HUES64 (cell line): ENCODE measurements at regions not wholly inside any gene's neighbourhood (a gene's known extent, or its start where the extent isn't known, plus 50 kb on each side); places are given as distances from the start of the nearest gene placed in this dataset.

ENCODE experiments used
- H3K27ac ChIP-seq: 2 replicates; pipeline ENCODE4 v1.7.0; 2013; ENCODE audit warnings: low read depth, low read length, inconsistent platforms
- H3K27me3 ChIP-seq: 2 replicates; pipeline ENCODE4 v1.6.1; 2013; ENCODE audit warnings: mild to moderate bottlenecking, low read length; ENCODE audit not compliant: insufficient read depth
- H3K36me3 ChIP-seq: 2 replicates; pipeline ENCODE4 v1.6.1; 2013; ENCODE audit warnings: mild to moderate bottlenecking, low read length; ENCODE audit not compliant: insufficient read depth
- H3K4me1 ChIP-seq: 2 replicates; pipeline ENCODE4 v1.6.1; 2013; ENCODE audit warnings: mild to moderate bottlenecking, low read length, moderate library complexity; ENCODE audit not compliant: insufficient read depth
- H3K4me3 ChIP-seq: 2 replicates; pipeline ENCODE4 v1.5.1; 2013; ENCODE audit warnings: mild to moderate bottlenecking, low read length, moderate library complexity
- H3K9ac ChIP-seq: 2 replicates; pipeline ENCODE4 v1.6.1; 2013; ENCODE audit warnings: mild to moderate bottlenecking, low read depth, low read length
- H3K9me3 ChIP-seq: 2 replicates; pipeline ENCODE4 v1.6.1; 2013; ENCODE audit warnings: low read depth, low read length; ENCODE audit not compliant: insufficient read depth
- WGBS: fragments of 150-250, 120-280 bp; methylation state at CpG from one replicate; pipeline ENCODE4 v1.1.7; 2013; ENCODE audit warnings: missing lambda C conversion rate; 5-methylcytosine and 5-hydroxymethylcytosine counted together

DNA sequence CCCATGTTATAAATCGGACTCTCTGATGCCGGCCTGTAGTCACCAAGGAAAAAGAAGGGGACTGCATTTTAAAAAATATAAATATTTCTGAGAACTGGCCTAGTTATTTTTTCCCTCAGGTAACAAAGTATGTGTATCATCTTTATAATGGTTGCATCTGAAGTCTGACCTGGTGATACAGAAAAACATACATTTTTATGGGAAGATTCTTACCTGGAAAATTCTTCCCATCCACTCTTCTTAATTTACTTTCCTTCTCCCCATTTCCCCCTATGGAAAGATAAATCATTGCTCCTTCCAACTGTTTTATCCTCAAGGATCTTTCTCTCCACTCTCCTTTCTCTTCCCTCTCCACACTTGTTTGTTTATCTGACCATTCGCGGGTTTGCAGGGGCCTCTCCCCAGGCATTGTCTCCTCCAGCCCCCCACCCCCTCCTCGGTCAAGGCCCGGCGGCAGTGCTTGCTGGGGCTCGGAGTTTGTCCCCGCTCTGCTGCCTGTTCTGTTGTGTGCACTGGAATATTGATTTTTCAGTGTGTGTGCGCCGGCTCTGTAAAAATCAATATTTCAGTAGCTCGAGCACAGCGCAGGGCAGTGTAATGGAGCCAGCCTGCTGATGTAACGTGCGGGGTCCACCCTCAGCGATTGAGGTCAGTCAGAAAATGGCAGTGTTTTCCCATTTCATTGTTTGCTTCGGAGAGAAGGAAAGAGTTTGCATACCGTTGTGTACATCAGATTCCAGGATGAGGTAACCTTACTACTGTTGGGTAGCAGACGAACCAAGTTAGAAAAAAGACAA lies 199.5 kb upstream of the NFE2L3 start:
- Histone ChIP-seq H3K9me3 (peaks cover 12% of the 10 kb centered on the region; the same call in 1 of the 2 replicates), H3K4me1 (peaks cover 40% of the 10 kb centered on the region), H3K4me3 (peak overlapping the region; percentile 75), H3K27me3 (peaks cover 13% of the 10 kb centered on the region; the same call in 1 of the 2 replicates), H3K9ac (peak overlapping the region; percentile 51), H3K27ac (0 out of 2 replicates have a peak overlapping the region, but pooled peaks have one; percentile 20), H3K36me3 (no peaks in the 10 kb centered on the region)
- 54% methylated on average over 19 of the region's 19 CpGs for WGBS

DNA sequence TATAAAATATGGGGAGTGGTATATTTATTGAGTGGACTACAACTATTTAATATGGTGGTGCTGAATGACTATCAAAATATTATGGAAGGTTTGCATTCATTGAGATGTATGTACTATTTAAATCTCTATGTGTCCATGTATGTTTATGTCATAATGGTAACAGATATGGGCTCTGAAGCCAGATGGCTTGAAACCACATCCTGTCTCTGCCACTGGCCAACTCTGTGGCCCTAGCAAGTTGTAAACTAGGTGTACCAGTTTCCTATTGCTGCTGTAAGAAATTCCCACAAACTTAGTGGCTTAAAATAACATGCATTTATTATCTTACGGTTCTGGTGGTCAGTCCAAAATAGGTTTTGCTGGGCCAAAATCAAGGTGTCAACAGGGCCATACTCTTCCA lies 198.1 kb upstream of the NFE2L3 start:
- 94% methylated on average over 1 of the region's 1 CpG for WGBS
- peaks cover 10% of the 10 kb centered on the region; the same call in 1 of the 2 replicates for H3K27me3 ChIP-seq
- peak overlapping the region; percentile 78; the same call in 1 of the 2 replicates for H3K27ac ChIP-seq
- no peak overlapping the region for H3K4me3 ChIP-seq
- no peaks in the 10 kb centered on the region for H3K36me3 ChIP-seq
- H3K9ac ChIP-seq = no peak overlapping the region
- peaks cover 32% of the 10 kb centered on the region for H3K4me1 ChIP-seq
- H3K9me3 ChIP-seq = peaks cover 12% of the 10 kb centered on the region; the same call in 1 of the 2 replicates

DNA sequence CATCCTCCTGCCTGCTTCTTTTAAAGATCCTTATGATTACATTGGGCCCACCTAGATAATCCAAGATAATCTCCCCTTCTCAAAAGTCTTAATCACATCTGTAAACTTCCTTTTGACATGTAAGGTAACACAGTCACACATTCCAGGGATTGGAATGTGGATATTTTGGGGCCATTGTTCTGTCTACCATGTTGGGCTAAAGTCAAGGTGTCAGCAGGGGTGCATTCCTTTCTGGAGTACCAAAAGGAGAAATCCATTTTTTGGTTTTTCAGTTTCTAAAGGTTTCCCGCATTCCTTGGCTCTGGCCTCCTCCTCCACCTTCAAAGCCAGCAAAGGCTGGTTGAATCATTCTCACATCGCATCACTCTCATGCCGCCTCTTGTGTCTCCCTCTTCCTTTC lies 197.6 kb upstream of the NFE2L3 start:
- Histone ChIP-seq H3K9me3 (peaks cover 12% of the 10 kb centered on the region; the same call in 1 of the 2 replicates), H3K36me3 (no peaks in the 10 kb centered on the region), H3K4me3 (no peak overlapping the region), H3K4me1 (peaks cover 26% of the 10 kb centered on the region), H3K9ac (no peak overlapping the region), H3K27ac (peak overlapping the region; percentile 85; the same call in 1 of the 2 replicates), H3K27me3 (peaks cover 5% of the 10 kb centered on the region; the same call in 1 of the 2 replicates)
- WGBS = 89% methylated on average over 3 of the region's 3 CpGs

DNA sequence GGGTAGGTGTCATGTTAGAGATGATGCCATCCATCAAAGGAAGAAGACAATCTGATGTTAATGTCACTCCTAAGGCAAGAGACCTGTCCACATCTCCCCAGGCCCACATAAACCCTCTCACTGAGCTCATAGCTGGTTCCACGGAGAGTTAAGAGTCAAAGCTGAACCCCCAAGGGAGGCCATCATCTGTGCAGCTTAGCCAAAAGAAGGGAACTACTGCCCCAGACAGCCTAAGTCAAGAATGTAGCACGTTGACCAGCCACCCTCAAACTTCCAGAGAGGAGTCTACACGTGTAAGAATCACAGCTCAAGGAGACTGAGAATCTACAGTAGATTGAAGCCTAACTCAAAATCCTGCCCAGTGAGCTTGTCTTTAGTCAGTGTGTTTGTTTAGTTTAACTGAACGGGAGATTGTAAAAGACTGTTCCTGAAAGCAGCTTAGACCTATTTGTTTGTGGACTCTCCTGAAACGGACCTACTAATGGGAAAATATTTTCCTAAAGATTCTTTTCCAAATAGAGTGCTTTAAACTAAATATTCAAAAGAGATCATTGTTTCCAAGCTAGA lies 192.7 kb upstream of the NFE2L3 start:
- Histone ChIP-seq H3K4me1 (peaks cover 3% of the 10 kb centered on the region; the same call in 1 of the 2 replicates), H3K4me3 (no peak overlapping the region), H3K27ac (no peak overlapping the region), H3K9me3 (peaks cover 6% of the 10 kb centered on the region; the same call in 1 of the 2 replicates), H3K9ac (no peak overlapping the region), H3K27me3 (no peaks in the 10 kb centered on the region), H3K36me3 (no peaks in the 10 kb centered on the region)
- 67% methylated on average over 4 of the region's 5 CpGs for WGBS

DNA sequence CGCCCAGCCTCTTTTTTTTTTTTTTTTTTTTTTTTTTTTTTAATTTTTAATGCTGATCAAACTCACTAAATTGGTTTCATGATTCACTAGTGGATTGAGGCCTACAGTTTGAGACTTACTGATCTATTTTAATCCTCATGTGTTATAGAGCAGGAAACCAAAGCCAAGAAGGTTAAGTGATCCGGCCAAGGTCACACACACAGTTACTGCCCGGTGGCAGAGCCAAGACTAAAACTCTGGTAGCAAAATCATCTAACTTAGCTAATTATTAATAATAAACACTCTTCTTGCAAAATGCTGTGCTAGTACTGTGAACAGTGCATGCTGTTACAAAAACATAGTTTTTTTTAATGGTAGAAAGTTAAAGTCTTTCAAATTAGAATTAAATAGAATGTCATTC lies 188.3 kb upstream of the NFE2L3 start:
- no peak overlapping the region for H3K4me3 ChIP-seq
- H3K36me3 ChIP-seq = no peaks in the 10 kb centered on the region
- WGBS = 95% methylated on average over 2 of the region's 3 CpGs
- H3K9ac ChIP-seq = no peak overlapping the region
- no peaks in the 10 kb centered on the region for H3K4me1 ChIP-seq
- no peak overlapping the region for H3K27ac ChIP-seq
- no peaks in the 10 kb centered on the region for H3K9me3 ChIP-seq
- H3K27me3 ChIP-seq = no peaks in the 10 kb centered on the region

DNA sequence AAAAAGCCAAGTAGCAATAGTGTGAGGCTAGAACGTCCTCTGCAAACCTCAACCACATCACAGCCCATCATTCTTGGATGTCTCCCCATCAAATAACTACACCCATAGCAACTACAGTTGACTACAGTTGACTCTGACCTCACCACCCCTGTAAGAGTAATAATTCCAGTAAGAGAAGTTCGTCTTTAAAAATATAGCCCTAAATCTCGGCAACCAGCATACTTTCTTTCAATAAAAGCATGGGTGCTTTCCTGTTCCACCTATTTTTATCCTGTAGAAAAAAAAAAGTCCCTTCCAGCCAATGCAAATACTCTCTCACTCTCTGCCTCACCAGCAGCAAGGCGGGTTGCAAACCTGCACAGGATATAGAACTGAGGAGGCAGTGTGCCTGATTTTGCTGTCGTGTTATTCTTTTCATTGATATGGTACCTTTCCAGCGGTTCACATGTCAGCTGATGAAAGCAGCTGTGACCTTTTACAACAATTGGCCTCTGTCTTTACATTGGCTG lies 187.5 kb upstream of the NFE2L3 start:
- no peaks in the 10 kb centered on the region for H3K4me1 ChIP-seq
- no peak overlapping the region for H3K4me3 ChIP-seq
- no peak overlapping the region for H3K9ac ChIP-seq

DNA sequence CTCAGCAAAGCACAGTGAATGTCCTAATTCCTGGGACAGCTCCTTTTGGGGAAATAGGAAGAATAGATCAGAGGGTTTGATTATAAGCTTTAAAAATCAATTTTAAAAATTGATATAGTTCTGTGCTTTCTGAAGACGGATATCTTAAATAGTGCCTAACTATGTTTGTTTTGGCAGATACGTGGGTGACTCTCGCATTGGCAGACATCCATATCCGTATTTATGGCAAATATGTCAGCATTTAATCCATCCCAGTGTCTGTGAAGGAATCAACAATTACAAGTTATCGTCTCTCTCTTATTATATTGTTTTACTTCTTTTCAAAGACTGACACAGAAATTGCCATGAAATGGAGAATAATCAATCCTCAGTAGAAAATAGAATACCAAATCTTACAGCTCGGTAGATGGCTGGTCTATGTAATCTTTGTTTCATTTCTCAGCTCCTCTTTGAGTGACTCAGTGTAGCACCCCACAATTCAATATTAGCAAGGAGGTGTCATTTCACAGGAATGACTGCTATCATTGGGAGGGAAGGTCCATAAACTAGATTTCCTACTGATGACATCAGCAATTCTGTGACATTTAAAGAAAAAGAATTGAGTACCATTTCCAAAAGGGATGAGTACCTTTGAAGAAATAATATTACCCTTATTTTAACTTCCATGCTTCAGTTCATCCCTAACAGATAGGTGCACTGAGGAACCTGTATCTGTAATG lies 186.4 kb upstream of the NFE2L3 start:
- H3K9me3 ChIP-seq = no peaks in the 10 kb centered on the region
- 93% methylated on average over 6 of the region's 6 CpGs for WGBS
- no peaks in the 10 kb centered on the region for H3K27me3 ChIP-seq
- no peaks in the 10 kb centered on the region for H3K36me3 ChIP-seq
- no peak overlapping the region for H3K9ac ChIP-seq
- H3K4me1 ChIP-seq = no peaks in the 10 kb centered on the region
- no peak overlapping the region for H3K27ac ChIP-seq
- no peak overlapping the region for H3K4me3 ChIP-seq

More for the DNA sequence above, 187.5 kb upstream of the NFE2L3 start:
- no peak overlapping the region for H3K27ac ChIP-seq
- H3K9me3 ChIP-seq = no peaks in the 10 kb centered on the region
- WGBS = 91% methylated on average over 6 of the region's 6 CpGs
- no peaks in the 10 kb centered on the region for H3K36me3 ChIP-seq
- H3K27me3 ChIP-seq = no peaks in the 10 kb centered on the region

DNA sequence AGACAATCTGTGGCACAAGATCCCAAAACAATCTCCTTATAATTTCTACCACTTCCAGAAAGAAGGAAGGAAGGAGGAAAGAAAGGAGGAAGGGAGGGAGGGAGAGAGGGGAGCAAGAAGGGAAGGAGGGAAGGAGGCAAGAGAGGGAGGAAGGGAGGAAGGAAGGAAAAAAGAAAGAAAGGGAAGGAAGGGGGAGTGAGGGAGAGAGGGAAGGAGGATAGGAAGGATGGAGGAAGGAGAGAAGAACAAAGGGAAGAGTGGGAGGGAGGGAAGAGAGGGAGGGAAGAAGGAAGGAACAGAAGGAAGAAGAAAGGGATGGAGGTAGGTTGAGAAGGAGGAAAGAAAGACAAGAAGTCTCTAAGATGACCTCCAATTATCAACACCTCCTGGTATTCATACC lies 185.5 kb upstream of the NFE2L3 start:
- no peaks in the 10 kb centered on the region for H3K36me3 ChIP-seq
- no peaks in the 10 kb centered on the region for H3K9me3 ChIP-seq
- no peak overlapping the region for H3K27ac ChIP-seq
- no peak overlapping the region for H3K4me3 ChIP-seq
- H3K27me3 ChIP-seq = no peaks in the 10 kb centered on the region
- H3K9ac ChIP-seq = no peak overlapping the region
- H3K4me1 ChIP-seq = no peaks in the 10 kb centered on the region

DNA sequence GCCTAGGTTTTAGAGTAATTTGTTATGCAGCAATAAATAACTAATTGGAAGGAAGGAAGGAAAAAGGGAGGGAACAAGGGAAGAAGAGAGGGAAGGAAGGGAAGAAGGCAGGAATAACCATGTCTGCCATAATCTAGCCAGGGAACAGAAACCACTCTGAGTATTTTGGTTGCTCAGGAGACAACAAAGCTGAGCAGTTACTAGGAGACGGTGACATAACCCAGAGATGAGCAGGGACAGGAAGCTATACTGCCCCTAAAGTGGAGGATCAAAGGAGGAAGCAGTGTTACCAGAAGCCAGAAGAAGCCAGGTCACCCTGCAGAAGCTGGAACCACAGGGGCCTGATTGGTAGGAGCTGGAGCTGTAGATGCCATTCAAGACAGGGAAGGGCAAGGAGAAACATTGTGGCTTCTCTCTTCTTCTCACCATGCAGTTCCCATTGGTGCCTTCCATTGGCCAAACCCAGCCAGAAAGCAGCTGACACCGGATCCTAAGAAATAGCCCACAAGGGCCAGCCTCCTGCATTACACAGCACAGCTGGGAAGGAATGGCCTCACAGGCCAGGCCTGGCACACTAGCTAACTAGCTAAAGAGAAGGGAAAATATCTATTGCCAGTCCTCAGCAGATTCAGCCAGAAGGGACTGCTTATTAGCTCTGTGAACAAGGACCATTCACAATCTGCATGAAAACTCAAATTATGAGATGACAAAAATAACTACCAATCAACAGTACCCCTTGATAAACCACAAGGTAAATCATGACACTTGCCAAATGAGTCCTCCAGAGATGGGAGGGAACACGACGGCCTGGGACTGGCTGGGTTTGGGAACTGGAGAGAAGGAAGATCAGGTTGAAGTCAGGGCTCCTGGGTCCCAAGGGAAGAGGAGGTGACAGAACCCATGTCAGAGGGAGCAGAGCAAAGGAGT lies 184.5 kb upstream of the NFE2L3 start:
- no peak overlapping the region for H3K4me3 ChIP-seq
- no peaks in the 10 kb centered on the region for H3K4me1 ChIP-seq
- H3K27ac ChIP-seq = no peak overlapping the region
- no peaks in the 10 kb centered on the region for H3K9me3 ChIP-seq
- no peaks in the 10 kb centered on the region for H3K27me3 ChIP-seq
- H3K36me3 ChIP-seq = no peaks in the 10 kb centered on the region
- WGBS = 91% methylated on average over 4 of the region's 4 CpGs
- no peak overlapping the region for H3K9ac ChIP-seq

DNA sequence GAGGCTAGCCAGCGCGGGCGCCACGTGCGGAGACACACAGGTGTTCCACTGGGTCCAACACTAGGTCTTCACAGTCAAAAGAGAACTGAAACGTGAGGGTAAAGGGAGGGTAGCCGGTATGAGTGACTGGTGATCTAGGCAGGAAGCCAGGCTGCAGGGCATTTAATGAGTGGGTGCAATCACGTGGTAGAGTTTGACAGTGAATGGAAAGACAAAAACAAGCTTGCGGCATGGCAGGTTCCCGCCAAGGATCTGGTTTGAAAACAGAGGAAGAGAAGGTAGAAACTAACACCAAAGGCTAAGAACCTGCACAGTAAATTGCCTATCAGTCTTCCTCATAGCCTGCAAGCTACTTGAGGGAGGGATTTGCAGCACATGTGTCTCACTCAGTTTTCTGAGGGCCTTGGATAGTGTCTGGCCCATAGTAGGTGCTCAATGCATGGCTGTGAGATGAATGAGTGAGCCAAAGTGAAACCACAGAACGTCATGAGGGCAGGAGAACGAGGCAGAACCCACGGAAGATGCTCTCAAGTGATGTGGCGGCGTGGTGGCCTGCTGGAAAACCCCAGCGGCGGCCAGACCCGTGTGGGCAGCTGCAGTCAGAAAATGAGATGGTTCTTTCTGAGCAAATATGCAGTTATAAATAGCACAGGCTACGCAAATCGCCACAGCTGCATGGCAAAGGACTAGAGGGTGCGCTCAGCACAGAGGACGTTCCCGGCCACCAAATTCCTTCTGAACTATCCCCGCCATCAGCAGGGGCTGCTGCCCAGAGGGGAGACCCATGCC lies 183.6 kb upstream of the NFE2L3 start:
- Histone ChIP-seq H3K36me3 (no peaks in the 10 kb centered on the region), H3K4me3 (no peak overlapping the region), H3K27ac (no peak overlapping the region), H3K9me3 (no peaks in the 10 kb centered on the region), H3K4me1 (no peaks in the 10 kb centered on the region), H3K9ac (no peak overlapping the region), H3K27me3 (no peaks in the 10 kb centered on the region)
- WGBS = 93% methylated on average over 24 of the region's 24 CpGs
